ENCODE measurements at regions not wholly inside any gene's neighbourhood (a gene's known extent, or its start where the extent isn't known, plus 50 kb on each side); places are given as distances from the start of the nearest gene placed in this dataset. TPM values are rescaled to one million over a fixed set of nuclear protein-coding genes. Genes with fewer than 3 reads are reported as not detected.
"Not testable (repeated sequence)": the region's sequence is repeated elsewhere in the genome, so short reads cannot be mapped to it uniquely, and the experiment has no call there.

DNA sequence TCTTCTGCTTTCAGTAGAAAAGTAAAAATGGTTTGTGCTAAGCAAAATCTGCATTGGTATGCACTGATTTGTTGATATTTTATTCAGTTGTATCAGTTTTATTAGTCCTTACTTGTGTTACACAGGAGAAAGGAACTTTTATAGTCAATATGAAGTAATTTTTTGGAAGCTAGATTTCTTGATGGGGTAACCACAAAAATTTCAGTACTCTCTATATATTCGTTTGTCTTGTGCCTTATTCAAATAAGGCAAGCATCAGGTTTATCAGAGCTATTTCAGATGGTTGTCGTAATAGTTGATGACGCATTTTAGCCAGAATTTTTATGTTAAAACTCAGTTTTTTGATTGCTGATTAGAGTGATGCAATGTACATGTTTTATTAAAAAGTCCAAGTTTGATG lies 50.7 kb upstream of the NIPA1 start:
- WGBS, 2 experiments (ENCODE audit: low coverage in 1 of 2, low lambda C conversion rate in 2 of 2, missing lambda C conversion rate in 2 of 2): 28 to 32% methylated on average over 3 of the region's 3 CpGs
- peak overlapping the region; percentile 7 for H3K27ac ChIP-seq
- in situ Hi-C loops (cut with MboI): no loop called here

DNA sequence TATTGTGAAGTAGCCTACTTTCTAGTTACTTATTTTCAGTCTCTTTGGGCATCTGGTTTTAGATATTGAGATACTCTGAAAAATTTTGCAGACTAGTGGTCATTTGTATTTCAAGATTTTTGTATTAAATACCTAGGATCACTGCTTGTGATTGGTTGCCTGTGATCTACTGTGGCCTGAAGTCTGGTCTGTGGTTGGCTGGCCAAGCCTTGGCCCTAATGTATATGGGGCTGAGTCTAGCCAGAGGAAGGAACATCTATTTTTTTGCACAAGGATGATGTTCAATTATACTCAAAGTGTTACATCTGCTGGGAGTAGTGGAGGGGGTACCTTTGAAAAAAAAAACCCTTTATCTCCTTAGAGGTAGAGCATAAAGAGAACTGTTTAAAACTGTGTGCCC lies 50.2 kb upstream of the NIPA1 start:
- H3K4me3 ChIP-seq; DNase-seq; H3K9me3 ChIP-seq (ENCODE audit: low read depth); H3K9ac ChIP-seq; H3K9me2 ChIP-seq (ENCODE audit: insufficient read depth); H3K79me2 ChIP-seq (ENCODE audit: insufficient read depth); in situ Hi-C loops (cut with MboI); H3K4me1 ChIP-seq (ENCODE audit: insufficient read depth); H3F3A ChIP-seq (ENCODE audit: insufficient read depth); H2AFZ ChIP-seq; H3K27me3 ChIP-seq (replicated peaks; ENCODE audit: insufficient read depth); H3K36me3 ChIP-seq (ENCODE audit: low read depth); H3K4me2 ChIP-seq (ENCODE audit: unreplicated experiment); H4K20me1 ChIP-seq (ENCODE audit: insufficient read depth): not testable (repeated sequence)
- H3K27ac ChIP-seq: peak overlapping the region; percentile 7; the same call in 1 of the 2 replicates

More for the DNA sequence above, 50.7 kb upstream of the NIPA1 start:
- Histone ChIP-seq H4K20me1 (ENCODE audit: insufficient read depth) (no peaks in the 10 kb centered on the region), H3K79me2 (ENCODE audit: insufficient read depth) (no peaks in the 10 kb centered on the region), H3K27me3 (replicated peaks; ENCODE audit: insufficient read depth) (no peaks in the 10 kb centered on the region), H3K4me3 (no peak overlapping the region), H3K4me1 (ENCODE audit: insufficient read depth) (peaks cover 5% of the 10 kb centered on the region; the same call in 1 of the 2 replicates), H3K9ac (no peak overlapping the region), H3K4me2 (ENCODE audit: unreplicated experiment) (no peak overlapping the region), H3K9me2 (ENCODE audit: insufficient read depth) (no peaks in the 10 kb centered on the region), H3K9me3 (ENCODE audit: low read depth) (no peaks in the 10 kb centered on the region), H3F3A (ENCODE audit: insufficient read depth) (0 out of 2 replicates have a peak, but pooled peaks cover 4% of the 10 kb centered on the region), H2AFZ (no peak overlapping the region), H3K36me3 (ENCODE audit: low read depth) (no peaks in the 10 kb centered on the region)
- TF ChIP-seq EZH2 (IDR thresholded peaks at IDR 0.05; ENCODE audit: insufficient read depth, poor library complexity, severe bottlenecking): no peak
- TF ChIP-seq EZH2phosphoT487 (IDR thresholded peaks at IDR 0.05; ENCODE audit: insufficient read depth, low read depth): no peak
- peak; percentile 37 for DNase-seq

Small RNA genes lying in the stretch of these regions (small RNA-seq; reads per million reads assigned to genes)
- gene AC138649.4 (ENCODE audit: low read depth, low replicate concordance): not detected
- not detected for gene RN7SL495P (ENCODE audit: low read depth, low replicate concordance)
